ENCODE measurements at regions not wholly inside any gene's neighbourhood (a gene's known extent, or its start where the extent isn't known, plus 50 kb on each side); places are given as distances from the start of the nearest gene placed in this dataset.
"Not testable (repeated sequence)": the region's sequence is repeated elsewhere in the genome, so short reads cannot be mapped to it uniquely, and the experiment has no call there.

DNA sequence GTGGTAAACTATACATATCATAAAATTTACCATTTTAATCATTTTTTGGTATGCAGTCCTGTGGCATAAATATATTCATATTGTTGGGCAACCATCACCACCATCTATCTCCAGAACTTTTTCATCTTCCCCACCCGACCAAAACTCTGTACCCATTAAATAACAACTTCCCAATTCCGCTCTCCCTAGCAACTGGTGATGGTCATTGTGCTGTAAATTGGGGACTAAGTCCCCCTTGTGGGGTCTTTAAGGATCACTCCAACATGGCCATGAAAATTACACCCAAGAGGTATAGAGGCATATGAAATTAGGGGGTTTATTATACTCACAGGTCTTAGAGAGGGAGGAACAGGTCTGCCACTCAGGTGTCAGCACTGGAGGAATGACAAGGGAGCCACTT, 57.4 kb upstream of the NKD1 start:
- H3K27me3 Mint-ChIP-seq (ENCODE audit: insufficient read depth) = peaks cover 2% of the 10 kb centered on the region; the same call in 1 of the 2 replicates
- DNase-seq = no peak

DNA sequence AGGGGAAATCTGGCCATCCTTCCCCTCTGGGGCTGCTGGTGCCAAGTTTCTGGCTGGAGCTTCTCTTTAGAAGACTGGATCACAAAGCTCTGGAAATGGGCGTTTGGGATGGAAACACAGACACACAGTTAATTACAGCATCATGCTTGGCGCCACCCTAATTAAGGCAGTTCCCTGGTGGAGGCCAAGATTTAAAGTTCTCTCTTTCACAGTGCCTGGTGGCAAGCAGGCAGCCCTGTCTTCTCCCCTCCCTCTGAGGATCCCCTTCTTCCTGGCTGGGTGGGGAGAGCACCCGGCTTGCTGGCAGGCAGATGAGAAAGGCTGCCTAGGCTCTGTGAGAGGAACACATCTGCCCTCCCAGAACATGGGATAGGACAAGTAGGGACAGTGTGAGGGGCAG, 59.0 kb upstream of the NKD1 start:
- no peak overlapping the region for H3K4me3 Mint-ChIP-seq
- H3K36me3 Mint-ChIP-seq (ENCODE audit: low read depth) = no peaks in the 10 kb centered on the region
- no peak overlapping the region for H3K27ac Mint-ChIP-seq
- TF ChIP-seq CTCF (IDR thresholded peaks at IDR 0.05) = no peak
- H3K4me1 Mint-ChIP-seq (ENCODE audit: low read depth) = no peaks in the 10 kb centered on the region
- no peaks in the 10 kb centered on the region; the same call in 1 of the 2 replicates for H3K9me3 Mint-ChIP-seq
- H3K27me3 Mint-ChIP-seq (ENCODE audit: insufficient read depth) = peaks cover 2% of the 10 kb centered on the region; the same call in 1 of the 2 replicates
- no peak for DNase-seq

More for the DNA sequence above, 57.4 kb upstream of the NKD1 start:
- Mint-ChIP-seq H3K4me1 (ENCODE audit: low read depth) (no peaks in the 10 kb centered on the region), H3K9me3 (no peaks in the 10 kb centered on the region), H3K36me3 (ENCODE audit: low read depth) (no peaks in the 10 kb centered on the region), H3K4me3 (no peak overlapping the region), H3K27ac (no peak overlapping the region)
- TF ChIP-seq CTCF (IDR thresholded peaks at IDR 0.05) = no peak

DNA sequence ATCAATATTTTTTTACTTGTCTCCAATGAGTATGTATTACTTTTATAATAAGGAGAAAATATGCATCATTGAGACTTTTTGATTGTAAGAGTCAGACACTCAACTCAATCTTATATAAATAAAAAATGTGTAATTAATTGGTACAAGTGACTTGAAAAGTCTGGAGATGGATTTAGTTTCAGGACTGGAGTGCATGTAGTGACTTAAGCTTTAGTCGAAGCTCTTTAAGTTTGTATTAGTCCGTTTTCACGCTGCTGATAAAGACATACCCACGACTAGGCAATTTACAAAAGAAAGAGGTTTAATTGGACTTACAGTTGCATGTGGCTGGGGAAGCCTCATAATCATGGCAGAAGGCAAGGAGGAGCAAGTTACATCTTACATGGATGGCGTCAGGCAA, 60.7 kb upstream of the NKD1 start:
- H3K36me3 Mint-ChIP-seq (ENCODE audit: low read depth) = no peaks in the 10 kb centered on the region
- no peak for DNase-seq
- no peaks in the 10 kb centered on the region for H3K4me1 Mint-ChIP-seq (ENCODE audit: low read depth)
- no peak overlapping the region for H3K4me3 Mint-ChIP-seq
- no peaks in the 10 kb centered on the region; the same call in 1 of the 2 replicates for H3K9me3 Mint-ChIP-seq
- H3K27me3 Mint-ChIP-seq (ENCODE audit: insufficient read depth) = peaks cover 5% of the 10 kb centered on the region; the same call in 1 of the 2 replicates
- no peak for TF ChIP-seq CTCF (IDR thresholded peaks at IDR 0.05)
- H3K27ac Mint-ChIP-seq = no peak overlapping the region

DNA sequence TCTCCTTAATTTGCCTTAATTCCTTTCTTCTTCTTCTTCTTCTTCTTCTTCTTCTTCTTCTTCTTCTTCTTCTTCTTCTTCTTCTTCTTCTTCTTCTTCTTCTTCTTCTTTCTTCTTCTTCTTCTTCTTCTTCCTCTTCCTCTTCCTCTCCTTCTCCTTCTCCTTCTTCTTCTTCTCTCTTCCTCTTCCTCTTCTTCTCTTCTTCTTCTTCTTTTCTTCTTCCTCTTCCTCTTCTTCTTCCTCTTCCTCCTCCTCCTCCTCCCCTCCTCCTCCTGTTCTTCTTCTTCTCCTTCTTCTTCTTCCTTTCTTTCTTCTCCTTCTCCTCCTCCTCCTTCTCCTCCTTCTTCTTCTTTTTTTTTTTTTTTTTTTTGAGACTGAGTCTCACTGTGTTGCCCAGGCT, 62.0 kb upstream of the NKD1 start:
- H3K36me3 Mint-ChIP-seq (ENCODE audit: low read depth); H3K4me3 Mint-ChIP-seq; H3K27me3 Mint-ChIP-seq (ENCODE audit: insufficient read depth); H3K27ac Mint-ChIP-seq; DNase-seq; H3K9me3 Mint-ChIP-seq; H3K4me1 Mint-ChIP-seq (ENCODE audit: low read depth): not testable (repeated sequence)

- Mint-ChIP-seq H3K27ac (no peak overlapping the region), H3K36me3 (ENCODE audit: low read depth) (no peaks in the 10 kb centered on the region), H3K4me1 (ENCODE audit: low read depth) (no peaks in the 10 kb centered on the region), H3K9me3 (no peaks in the 10 kb centered on the region; the same call in 1 of the 2 replicates), H3K4me3 (no peak overlapping the region), H3K27me3 (ENCODE audit: insufficient read depth) (peaks cover 6% of the 10 kb centered on the region; the same call in 1 of the 2 replicates)
- TF ChIP-seq CTCF (IDR thresholded peaks at IDR 0.05) = no peak
- no peak for DNase-seq
These were observed 63.0 kb upstream of the NKD1 start for GRCh38 chr16:50485232-50485631.

- no peak for TF ChIP-seq CTCF (IDR thresholded peaks at IDR 0.05)
- H3K27ac Mint-ChIP-seq = no peak overlapping the region
These were observed 65.9 kb upstream of the NKD1 start for GRCh38 chr16:50482271-50482670.

More at GRCh38 chr16:50482271-50482670, 65.9 kb upstream of the NKD1 start:
- DNase-seq = no peak
- Mint-ChIP-seq H3K4me1 (ENCODE audit: low read depth) (no peaks in the 10 kb centered on the region), H3K4me3 (no peak overlapping the region), H3K27me3 (ENCODE audit: insufficient read depth) (peaks cover 13% of the 10 kb centered on the region), H3K36me3 (ENCODE audit: low read depth) (no peaks in the 10 kb centered on the region), H3K9me3 (no peaks in the 10 kb centered on the region; the same call in 1 of the 2 replicates)
